PC-3 (cell line): ENCODE measurements at regions not wholly inside any gene's neighbourhood (a gene's known extent, or its start where the extent isn't known, plus 50 kb on each side); places are given as distances from the start of the nearest gene placed in this dataset.

Experiments
- CTCF ChIP-seq: fragments of 300-600 bp; sonication (generic); conservative IDR thresholded peaks from 2 replicates; pipeline ENCODE4 v1.5.1; 2017; ENCODE audit warnings: antibody characterized with exemption, low read depth, mild to moderate bottlenecking, low read length
- EZH2 ChIP-seq: fragments of 300-600 bp; sonication (generic); IDR thresholded peaks from one replicate; pipeline ENCODE4 v1.6.1; 2017; ENCODE audit warnings: antibody characterized with exemption, mild to moderate bottlenecking, low read length; ENCODE audit not compliant: unreplicated experiment

GRCh38 chr14:58912799-58913432, 275.2 kb downstream of the DACT1 start:
- TF ChIP-seq CTCF (no peak), EZH2 (no peak)
